ENCODE measurements at regions not wholly inside any gene's neighbourhood (a gene's known extent, or its start where the extent isn't known, plus 50 kb on each side); places are given as distances from the start of the nearest gene placed in this dataset.
A peak's percentile ranks its signal among the peaks of the same experiment; 100 is the strongest.

- Mint-ChIP-seq H3K27me3 (no peaks in the 10 kb centered on the region), H3K36me3 (peaks cover 1% of the 10 kb centered on the region), H3K4me1 (no peaks in the 10 kb centered on the region), H3K9me3 (no peaks in the 10 kb centered on the region), H3K27ac (no peak overlapping the region), H3K4me3 (no peak overlapping the region)
- POLR2A ChIA-PET, result no interaction called here
- ATAC-seq (ENCODE audit: low read depth) (no peak), DNase-seq (no peak)
These were observed 247.1 kb downstream of the CHRM3 start for GRCh38 chr1:239633432-239633831.

DNA sequence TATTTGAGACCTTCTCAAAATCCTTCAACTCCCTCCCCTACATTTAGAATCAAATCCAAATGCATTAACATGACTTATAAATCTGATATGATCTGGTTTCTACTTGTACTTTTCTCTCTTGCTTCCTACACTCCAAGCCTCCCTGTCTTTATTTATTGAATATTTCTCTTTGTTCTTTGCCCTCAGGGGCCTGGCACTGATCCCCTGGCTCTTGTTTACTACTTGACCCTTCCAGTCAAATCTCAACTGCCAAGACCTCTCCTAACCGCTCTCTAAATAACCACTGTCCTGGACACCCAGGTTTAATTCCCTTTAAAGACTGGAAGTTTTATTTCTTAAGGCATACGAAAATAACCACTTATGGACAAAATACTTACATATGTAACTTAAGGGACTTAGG is 248.9 kb downstream of the CHRM3 start:
- no peaks in the 10 kb centered on the region for H3K27me3 Mint-ChIP-seq
- H3K36me3 Mint-ChIP-seq, result peaks cover 3% of the 10 kb centered on the region
- H3K27ac Mint-ChIP-seq, result no peak overlapping the region
- ATAC-seq (ENCODE audit: low read depth), result no peak
- H3K4me1 Mint-ChIP-seq, result no peaks in the 10 kb centered on the region
- DNase-seq, result no peak
- no peaks in the 10 kb centered on the region for H3K9me3 Mint-ChIP-seq
- no peak overlapping the region for H3K4me3 Mint-ChIP-seq
- POLR2A ChIA-PET, result no interaction called here

- POLR2A ChIA-PET, result no interaction called here
- H3K9me3 Mint-ChIP-seq, result no peaks in the 10 kb centered on the region
These were observed 250.0 kb downstream of the CHRM3 start for GRCh38 chr1:239636347-239636746.

GRCh38 chr1:239644604-239645003 is 258.2 kb downstream of the CHRM3 start:
- H3K9me3 Mint-ChIP-seq, result peaks cover 1% of the 10 kb centered on the region
- no peaks in the 10 kb centered on the region for H3K4me1 Mint-ChIP-seq
- no peaks in the 10 kb centered on the region for H3K27me3 Mint-ChIP-seq
- no peak for DNase-seq
- H3K27ac Mint-ChIP-seq, result no peak overlapping the region
- no peak overlapping the region for H3K4me3 Mint-ChIP-seq
- no peak for ATAC-seq (ENCODE audit: low read depth)
- H3K36me3 Mint-ChIP-seq, result no peaks in the 10 kb centered on the region
- POLR2A ChIA-PET, result no interaction called here

More at GRCh38 chr1:239636347-239636746, 250.0 kb downstream of the CHRM3 start:
- Mint-ChIP-seq H3K27ac (no peak overlapping the region), H3K27me3 (no peaks in the 10 kb centered on the region), H3K4me3 (no peak overlapping the region), H3K4me1 (no peaks in the 10 kb centered on the region), H3K36me3 (peaks cover 3% of the 10 kb centered on the region)
- ATAC-seq (ENCODE audit: low read depth), result no peak
- DNase-seq, result no peak

DNA sequence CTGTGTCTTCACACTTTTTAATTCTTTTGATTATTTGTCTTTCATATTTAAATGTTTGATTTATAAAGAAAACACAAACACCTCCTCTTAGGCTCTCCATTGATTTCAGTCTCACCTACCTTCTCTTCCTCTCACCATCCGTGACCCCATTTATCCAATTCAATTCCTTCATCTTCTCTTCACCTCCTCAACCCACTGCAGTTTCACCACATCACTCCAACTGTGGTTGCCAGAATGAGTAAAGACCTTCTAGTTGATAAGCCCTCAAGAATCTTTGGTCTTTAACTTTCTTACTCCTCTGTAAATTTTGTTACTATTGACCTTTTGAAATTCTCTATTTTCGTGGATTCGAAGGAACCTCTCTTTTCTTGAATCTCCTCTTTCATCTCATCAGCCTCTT is 260.7 kb downstream of the CHRM3 start:
- no peak overlapping the region for H3K27ac Mint-ChIP-seq
- no peaks in the 10 kb centered on the region for H3K4me1 Mint-ChIP-seq
- peak; percentile 36 for ATAC-seq (ENCODE audit: low read depth)
- H3K27me3 Mint-ChIP-seq, result no peaks in the 10 kb centered on the region
- H3K9me3 Mint-ChIP-seq, result peaks cover 1% of the 10 kb centered on the region
- H3K36me3 Mint-ChIP-seq, result no peaks in the 10 kb centered on the region
- POLR2A ChIA-PET, result no interaction called here
- H3K4me3 Mint-ChIP-seq, result no peak overlapping the region
- no peak for DNase-seq

GRCh38 chr1:239647964-239648632 is 261.7 kb downstream of the CHRM3 start:
- DNase-seq, result no peak

DNA sequence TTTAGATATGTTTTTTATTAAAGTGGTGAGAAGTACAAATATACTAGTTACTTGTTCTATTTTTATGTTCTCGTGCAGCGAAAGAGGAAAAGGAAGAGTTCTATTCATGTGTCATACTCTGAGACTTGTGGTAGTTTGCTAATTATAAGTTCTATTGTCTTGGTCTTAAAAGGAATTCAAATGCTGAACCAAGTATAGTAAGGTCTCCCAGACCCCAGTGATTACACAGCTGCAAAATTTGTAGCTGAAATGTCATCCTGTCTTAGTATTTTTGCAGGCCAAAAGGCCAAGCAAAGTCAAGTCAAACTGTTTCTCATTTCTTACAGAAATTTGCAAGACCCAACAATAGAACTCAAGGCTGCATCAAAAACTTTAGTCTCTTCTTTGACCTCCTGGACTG is 268.7 kb downstream of the CHRM3 start:
- no peak for DNase-seq
- Mint-ChIP-seq H3K4me1 (no peaks in the 10 kb centered on the region), H3K9me3 (no peaks in the 10 kb centered on the region), H3K36me3 (no peaks in the 10 kb centered on the region), H3K27me3 (no peaks in the 10 kb centered on the region), H3K4me3 (no peak overlapping the region), H3K27ac (no peak overlapping the region)
- ATAC-seq (ENCODE audit: low read depth), result no peak
- POLR2A ChIA-PET, result no interaction called here

More at GRCh38 chr1:239647964-239648632, 261.7 kb downstream of the CHRM3 start:
- no peaks in the 10 kb centered on the region for H3K9me3 Mint-ChIP-seq
- no peak overlapping the region for H3K27ac Mint-ChIP-seq
- POLR2A ChIA-PET, result no interaction called here
- H3K27me3 Mint-ChIP-seq, result no peaks in the 10 kb centered on the region
- H3K36me3 Mint-ChIP-seq, result no peaks in the 10 kb centered on the region
- H3K4me3 Mint-ChIP-seq, result no peak overlapping the region
- H3K4me1 Mint-ChIP-seq, result no peaks in the 10 kb centered on the region
- peak; percentile 60 for ATAC-seq (ENCODE audit: low read depth)

DNA sequence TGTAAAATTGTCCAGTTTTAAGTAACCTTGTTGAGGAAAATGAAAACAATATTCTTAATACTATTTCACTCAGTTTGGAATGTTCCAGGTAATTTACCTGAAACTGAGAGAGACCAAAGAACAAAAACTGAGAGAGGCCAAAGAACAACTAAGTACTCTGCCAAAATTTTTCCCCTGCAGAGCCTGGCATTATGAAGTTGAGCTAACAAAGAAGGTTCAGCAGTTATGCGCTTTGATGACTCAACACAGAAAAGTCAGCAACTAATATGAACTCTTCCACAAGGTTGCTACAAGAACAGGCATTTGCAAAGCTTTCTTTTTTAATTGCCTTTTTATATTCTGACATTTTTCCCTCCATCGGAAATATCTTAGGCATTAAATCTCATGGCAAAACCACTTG is 270.9 kb downstream of the CHRM3 start:
- Mint-ChIP-seq H3K27me3 (no peaks in the 10 kb centered on the region), H3K36me3 (no peaks in the 10 kb centered on the region), H3K9me3 (peaks cover 2% of the 10 kb centered on the region), H3K27ac (no peak overlapping the region), H3K4me1 (no peaks in the 10 kb centered on the region), H3K4me3 (no peak overlapping the region)
- POLR2A ChIA-PET, result no interaction called here
- DNase-seq (no peak), ATAC-seq (ENCODE audit: low read depth) (no peak)

GRCh38 chr1:239662950-239663349 is 276.6 kb downstream of the CHRM3 start:
- H3K27ac Mint-ChIP-seq, result no peak overlapping the region
- DNase-seq (no peak), ATAC-seq (ENCODE audit: low read depth) (no peak)
- no peaks in the 10 kb centered on the region for H3K4me1 Mint-ChIP-seq
- no peaks in the 10 kb centered on the region for H3K36me3 Mint-ChIP-seq
- H3K4me3 Mint-ChIP-seq, result no peak overlapping the region
- POLR2A ChIA-PET, result no interaction called here
- H3K9me3 Mint-ChIP-seq, result peaks cover 2% of the 10 kb centered on the region
- no peaks in the 10 kb centered on the region for H3K27me3 Mint-ChIP-seq

- Mint-ChIP-seq H3K9me3 (peaks cover 2% of the 10 kb centered on the region), H3K4me3 (no peak overlapping the region), H3K27ac (no peak overlapping the region), H3K4me1 (no peaks in the 10 kb centered on the region), H3K36me3 (no peaks in the 10 kb centered on the region), H3K27me3 (no peaks in the 10 kb centered on the region)
- POLR2A ChIA-PET, result no interaction called here
- ATAC-seq (ENCODE audit: low read depth) (no peak), DNase-seq (no peak)
These were observed 285.9 kb downstream of the CHRM3 start for GRCh38 chr1:239672256-239672655.

GRCh38 chr1:239675735-239676134 is 289.4 kb downstream of the CHRM3 start:
- no peak overlapping the region for H3K4me3 Mint-ChIP-seq
- no peaks in the 10 kb centered on the region for H3K4me1 Mint-ChIP-seq
- no peaks in the 10 kb centered on the region for H3K27me3 Mint-ChIP-seq
- H3K27ac Mint-ChIP-seq, result no peak overlapping the region
- no peak for ATAC-seq (ENCODE audit: low read depth)
- peaks cover 4% of the 10 kb centered on the region for H3K9me3 Mint-ChIP-seq
- POLR2A ChIA-PET, result no interaction called here
- no peaks in the 10 kb centered on the region for H3K36me3 Mint-ChIP-seq
- no peak for DNase-seq

DNA sequence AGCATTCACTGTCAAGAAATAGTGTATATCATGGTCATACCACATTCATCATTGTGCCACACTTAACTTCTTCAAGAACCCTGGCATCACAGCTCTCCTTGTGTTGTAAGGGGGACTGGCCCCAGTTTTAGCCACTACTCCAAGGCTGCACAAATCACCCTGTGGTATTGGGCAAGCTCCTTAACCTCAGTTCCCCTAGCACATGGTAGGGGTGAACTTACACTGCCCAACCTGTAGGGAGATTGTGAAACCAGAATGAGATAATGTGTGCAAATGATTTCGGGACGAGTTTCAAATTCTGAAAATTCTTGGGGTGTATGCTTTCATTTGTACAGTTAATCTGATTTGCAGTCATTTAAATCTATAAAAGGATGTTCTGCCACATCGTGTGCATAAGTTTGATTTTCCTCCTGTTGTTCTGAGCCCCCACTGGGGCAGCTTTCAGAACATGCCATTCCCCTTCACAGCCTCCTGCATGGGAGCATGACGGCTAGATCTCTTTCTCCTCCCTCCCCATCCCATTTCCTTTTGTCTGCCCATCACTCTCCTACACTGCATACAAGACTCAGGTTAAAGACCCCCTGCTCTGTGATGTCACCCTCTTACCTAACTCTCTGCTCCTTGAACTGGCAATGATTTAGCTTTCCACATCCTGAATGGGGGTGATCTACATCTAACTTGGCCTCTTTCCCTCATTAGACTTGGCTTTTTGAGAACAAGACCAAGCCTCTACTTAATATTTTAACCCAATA is 290.3 kb downstream of the CHRM3 start:
- Mint-ChIP-seq H3K27me3 (no peaks in the 10 kb centered on the region), H3K9me3 (peaks cover 2% of the 10 kb centered on the region), H3K4me1 (no peaks in the 10 kb centered on the region), H3K27ac (no peak overlapping the region), H3K36me3 (no peaks in the 10 kb centered on the region), H3K4me3 (no peak overlapping the region)
- POLR2A ChIA-PET, result no interaction called here
- ATAC-seq (ENCODE audit: low read depth) (no peak), DNase-seq (no peak)

DNA sequence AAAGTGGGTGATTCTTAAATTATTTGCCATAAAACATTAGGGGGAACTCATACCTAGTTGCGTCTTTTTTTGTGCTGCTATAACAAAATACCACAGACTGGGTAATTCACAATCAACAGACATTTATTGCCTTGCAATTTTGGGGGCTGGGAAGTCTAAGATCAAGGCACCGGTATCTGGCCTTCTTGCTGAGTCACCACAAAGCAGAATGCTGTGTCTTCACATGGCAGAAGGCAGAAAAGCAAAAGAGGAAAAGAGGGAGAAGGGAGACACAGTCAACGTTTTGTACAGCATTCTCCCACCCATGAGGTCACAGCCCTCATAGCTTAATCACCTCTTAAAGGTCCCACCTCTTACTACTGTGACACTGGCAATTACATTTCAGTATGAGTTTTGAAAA is 291.0 kb downstream of the CHRM3 start:
- POLR2A ChIA-PET, result no interaction called here
- no peak overlapping the region for H3K27ac Mint-ChIP-seq
- H3K36me3 Mint-ChIP-seq, result no peaks in the 10 kb centered on the region
- no peak overlapping the region for H3K4me3 Mint-ChIP-seq
- H3K9me3 Mint-ChIP-seq, result peaks cover 2% of the 10 kb centered on the region
- H3K4me1 Mint-ChIP-seq, result no peaks in the 10 kb centered on the region
- no peak for DNase-seq
- no peak for ATAC-seq (ENCODE audit: low read depth)
- no peaks in the 10 kb centered on the region for H3K27me3 Mint-ChIP-seq

DNA sequence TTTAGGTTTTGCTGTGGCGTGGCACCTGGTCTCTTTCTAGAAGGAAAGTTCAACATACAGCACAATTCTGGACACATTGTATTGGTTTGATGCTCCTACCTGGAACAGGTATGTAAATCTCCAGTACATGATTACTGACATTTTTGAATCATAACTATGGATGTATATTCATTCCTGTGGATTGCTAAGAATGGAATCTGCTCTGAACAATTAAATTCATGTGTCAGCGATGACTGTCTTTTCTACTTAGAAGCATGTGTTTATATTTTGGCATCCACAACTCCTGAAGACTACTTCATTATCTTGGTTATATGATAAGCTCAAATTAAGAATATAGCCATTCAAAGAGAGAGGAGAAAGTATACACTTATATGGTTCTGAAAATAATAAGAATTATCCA is 291.8 kb downstream of the CHRM3 start:
- no peaks in the 10 kb centered on the region for H3K27me3 Mint-ChIP-seq
- no peak overlapping the region for H3K27ac Mint-ChIP-seq
- peaks cover 2% of the 10 kb centered on the region for H3K9me3 Mint-ChIP-seq
- H3K4me1 Mint-ChIP-seq, result no peaks in the 10 kb centered on the region
- H3K36me3 Mint-ChIP-seq, result no peaks in the 10 kb centered on the region
- DNase-seq, result no peak
- no peak for ATAC-seq (ENCODE audit: low read depth)
- no peak overlapping the region for H3K4me3 Mint-ChIP-seq
- POLR2A ChIA-PET, result no interaction called here

All from activated naive CD8-positive, alpha-beta T cell treated with anti-CD3 and anti-CD28 coated beads, Interleukin-2, amount 10 ng/mL, durations not matched to agents 7 days and 5 days (primary cell).